GM20000 (cell line): ENCODE measurements at regions not wholly inside any gene's neighbourhood (a gene's known extent, or its start where the extent isn't known, plus 50 kb on each side); places are given as distances from the start of the nearest gene placed in this dataset.

ENCODE experiments used
- DNase-seq: peaks from one replicate; pipeline ENCODE4 v3.0.0; 2012; ENCODE audit warnings: low spot score
- CTCF ChIP-seq: IDR thresholded peaks from 2 replicates; pipeline ENCODE4 v1.5.1; 2012; ENCODE audit warnings: mild to moderate bottlenecking, control low read depth; ENCODE audit errors: extremely low read depth, missing control alignments

- no peak for DNase-seq
- no peak for TF ChIP-seq CTCF
Observed at GRCh38 chr2:125042727-125043126, 1017.6 kb downstream of the CNTNAP5 start.

DNA sequence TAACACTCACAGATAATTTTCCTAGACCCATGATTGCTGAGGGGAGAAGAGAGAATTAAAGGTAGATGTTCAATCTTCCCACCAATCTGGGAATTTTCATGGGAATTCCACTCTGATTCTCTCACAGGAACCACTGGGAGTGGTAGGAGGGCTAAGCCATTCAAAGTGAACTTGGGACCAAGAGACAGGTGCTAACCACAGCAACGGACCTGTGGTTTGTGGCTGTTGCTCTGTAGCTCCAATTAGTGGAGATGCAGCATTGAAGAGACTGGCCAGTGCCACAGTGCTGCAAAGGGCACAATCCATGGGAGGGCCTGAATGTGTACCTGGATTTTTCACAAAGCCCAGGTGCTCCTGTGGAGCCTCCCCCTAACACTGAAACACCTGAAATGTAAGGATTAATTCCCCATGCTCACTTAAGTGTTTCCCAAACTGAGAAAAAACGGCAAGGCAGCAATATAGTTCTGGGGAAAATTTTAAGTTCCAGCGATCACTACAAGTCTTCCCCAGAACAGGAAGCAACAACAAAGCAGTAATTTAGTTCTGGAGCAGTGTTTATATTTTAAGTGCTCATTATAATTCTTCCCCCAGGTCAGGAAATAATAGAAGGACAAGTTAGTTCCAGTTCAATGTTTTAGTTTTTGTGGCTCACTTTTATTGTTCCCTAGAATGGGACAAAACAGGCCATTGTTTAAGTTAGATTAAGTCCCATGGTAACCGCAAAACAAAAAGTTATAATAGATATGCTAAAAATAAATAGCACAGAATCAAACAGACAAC is 1045.8 kb downstream of the CNTNAP5 start:
- DNase-seq: no peak
- no peak for TF ChIP-seq CTCF

DNA sequence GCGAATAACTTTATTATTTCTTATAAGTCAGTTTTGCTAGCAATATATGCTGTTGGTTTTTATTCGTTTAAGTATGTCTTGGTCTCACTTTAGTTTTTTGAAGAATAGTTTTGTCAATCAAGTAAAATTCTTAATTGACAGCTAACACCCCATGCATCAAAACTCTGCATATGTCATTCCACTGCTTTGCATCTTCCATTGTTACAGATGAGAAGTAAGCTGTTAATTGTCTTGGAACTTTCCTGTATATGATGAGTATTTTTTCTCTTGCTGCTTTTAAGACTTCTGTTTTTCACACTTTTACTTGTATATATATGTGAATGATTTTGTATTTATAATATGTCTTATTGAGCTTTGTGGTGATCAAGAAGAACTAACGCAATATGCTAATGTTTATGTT is 1048.4 kb downstream of the CNTNAP5 start:
- DNase-seq: no peak
- no peak for TF ChIP-seq CTCF

DNA sequence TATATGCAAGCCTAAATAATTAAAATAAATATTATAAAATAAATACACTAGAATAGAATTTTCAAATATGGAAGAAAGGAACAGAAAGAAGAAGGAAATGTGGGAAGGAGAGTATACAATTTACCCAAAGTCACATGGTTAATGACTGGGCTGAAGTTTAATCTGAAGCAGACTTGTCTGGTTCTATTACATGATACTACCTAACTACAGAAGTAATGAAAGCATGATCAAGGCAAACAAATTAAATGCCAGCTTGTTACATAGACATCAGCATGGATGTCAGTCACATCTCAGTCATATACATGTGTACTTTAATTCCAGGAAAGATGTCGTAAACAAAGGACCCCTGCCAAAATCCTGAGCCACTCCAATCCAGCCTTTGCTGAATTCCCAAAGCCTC is 1060.8 kb downstream of the CNTNAP5 start:
- no peak for DNase-seq
- no peak for TF ChIP-seq CTCF

DNA sequence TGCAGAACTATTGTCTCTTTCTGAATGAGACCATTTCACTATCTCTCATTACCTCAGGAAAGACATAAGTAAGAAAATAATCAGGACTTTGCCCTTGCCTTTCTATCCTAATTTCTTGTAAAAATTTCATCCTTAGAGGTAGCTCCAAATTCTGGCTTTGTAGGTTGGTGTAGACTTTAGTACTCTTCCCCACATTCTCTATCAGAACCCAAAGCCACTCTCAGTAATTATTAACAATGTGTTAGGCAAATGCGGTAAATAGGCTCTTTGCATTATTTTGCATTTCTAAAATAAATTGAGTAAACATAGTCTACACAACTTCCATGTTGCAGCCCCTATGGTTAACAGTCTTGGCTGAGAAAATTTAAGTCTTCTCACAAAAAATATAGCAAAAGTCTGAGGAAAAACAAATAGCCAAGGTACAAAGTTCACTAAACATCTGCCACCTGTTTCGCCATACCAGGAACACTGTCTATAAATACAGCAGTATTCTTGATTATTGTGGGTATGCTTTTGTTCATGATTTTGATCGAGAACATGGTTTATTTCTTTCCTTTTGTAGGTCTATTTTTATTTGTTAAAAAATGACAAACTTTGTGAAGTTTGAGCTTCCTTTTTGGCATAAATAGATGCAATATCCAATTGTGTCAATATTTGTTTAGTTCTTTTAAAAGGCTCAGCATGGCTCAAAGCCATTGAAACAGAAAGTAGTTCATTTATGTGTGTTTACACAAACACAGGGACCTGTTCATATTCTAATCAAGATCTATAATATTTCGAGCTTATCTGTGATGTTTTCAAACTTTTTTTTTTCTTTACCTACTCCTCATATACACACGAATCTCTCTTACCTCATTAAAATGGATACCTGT is 1061.5 kb downstream of the CNTNAP5 start:
- TF ChIP-seq CTCF: no peak

DNA sequence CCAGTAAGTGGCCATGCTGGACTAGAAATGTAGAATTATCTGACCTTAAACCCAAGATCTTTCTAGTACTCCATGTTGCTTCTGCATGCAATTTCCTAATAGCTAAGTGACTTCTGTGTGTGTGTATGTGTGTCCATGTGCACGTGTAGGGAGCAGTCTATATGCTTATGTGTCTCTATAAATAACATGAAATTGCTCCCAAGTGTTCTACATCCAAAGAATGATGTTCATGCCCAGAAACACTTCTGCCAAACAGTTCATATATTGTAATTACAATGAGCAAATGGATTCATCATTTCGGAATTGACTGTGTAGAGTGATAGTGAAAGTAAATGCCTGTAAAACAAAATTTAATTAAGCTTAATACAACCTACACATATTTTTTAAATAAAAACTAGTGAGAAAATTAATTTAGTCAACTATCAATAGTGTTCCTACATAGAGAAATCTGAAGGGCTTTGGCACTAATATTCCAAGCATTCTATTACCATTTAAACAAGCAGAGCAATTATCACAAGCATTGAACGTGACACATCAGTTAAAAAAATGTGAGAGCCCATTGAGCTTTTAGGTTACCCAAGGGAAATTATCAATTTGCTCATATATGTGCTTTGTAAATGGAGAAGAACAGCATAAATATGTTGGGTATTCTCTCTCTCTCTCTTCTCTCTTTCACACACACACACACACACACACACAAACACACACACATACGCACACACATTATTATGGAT is 1067.4 kb downstream of the CNTNAP5 start:
- DNase-seq: no peak
- no peak for TF ChIP-seq CTCF

More for the DNA sequence above, 1061.5 kb downstream of the CNTNAP5 start:
- DNase-seq: no peak
